NCI-H1105 (cell line): ENCODE measurements at regions not wholly inside any gene's neighbourhood (a gene's known extent, or its start where the extent isn't known, plus 50 kb on each side); places are given as distances from the start of the nearest gene placed in this dataset.
"Not testable (repeated sequence)": the region's sequence is repeated elsewhere in the genome, so short reads cannot be mapped to it uniquely, and the experiment has no call there.

ENCODE experiments used
- DNase-seq: peaks from one replicate; lab custom pipeline; 2025; lab: John Stamatoyannopoulos, UW

- DNase-seq = no peak
Observed at GRCh38 chr6:74181471-74181870, 485.5 kb downstream of the CD109 start.

GRCh38 chr6:74177506-74177905 is 481.5 kb downstream of the CD109 start:
- no peak for DNase-seq

GRCh38 chr6:74170550-74170949 is 474.5 kb downstream of the CD109 start:
- DNase-seq = not testable (repeated sequence)

GRCh38 chr6:74170118-74170517 is 474.1 kb downstream of the CD109 start:
- no peak for DNase-seq

GRCh38 chr6:74167976-74168375 is 472.0 kb downstream of the CD109 start:
- no peak for DNase-seq

- no peak for DNase-seq
Observed at GRCh38 chr6:74167511-74167910, 471.5 kb downstream of the CD109 start.

- no peak for DNase-seq
Observed at GRCh38 chr6:74166849-74167248, 470.8 kb downstream of the CD109 start.

- DNase-seq = no peak
Observed at GRCh38 chr6:74161380-74161779, 465.4 kb downstream of the CD109 start.

GRCh38 chr6:74152096-74152675 is 456.2 kb downstream of the CD109 start:
- no peak for DNase-seq

- DNase-seq = no peak
Observed at GRCh38 chr6:74145931-74146330, 449.9 kb downstream of the CD109 start.

GRCh38 chr6:74137911-74138310 is 441.9 kb downstream of the CD109 start:
- DNase-seq = no peak

GRCh38 chr6:74134327-74134726 is 438.3 kb downstream of the CD109 start:
- no peak for DNase-seq

- DNase-seq = no peak
Observed at GRCh38 chr6:74133073-74133472, 437.1 kb downstream of the CD109 start.

- DNase-seq = no peak
Observed at GRCh38 chr6:74130641-74131040, 434.6 kb downstream of the CD109 start.

GRCh38 chr6:74128536-74128935 is 432.5 kb downstream of the CD109 start:
- no peak for DNase-seq

GRCh38 chr6:74117113-74117512 is 421.1 kb downstream of the CD109 start:
- no peak for DNase-seq

GRCh38 chr6:74115674-74116073 is 419.7 kb downstream of the CD109 start:
- no peak for DNase-seq

- DNase-seq = no peak
Observed at GRCh38 chr6:74114428-74114827, 418.4 kb downstream of the CD109 start.

- no peak for DNase-seq
Observed at GRCh38 chr6:74113901-74114300, 417.9 kb downstream of the CD109 start.

- DNase-seq = no peak
Observed at GRCh38 chr6:74103417-74103816, 407.4 kb downstream of the CD109 start.

GRCh38 chr6:74100719-74101287 is 404.8 kb downstream of the CD109 start:
- DNase-seq = no peak

GRCh38 chr6:74096329-74096728 is 400.3 kb downstream of the CD109 start:
- DNase-seq = no peak

GRCh38 chr6:74093361-74093760 is 397.4 kb downstream of the CD109 start:
- no peak for DNase-seq

GRCh38 chr6:74091794-74092157 is 395.8 kb downstream of the CD109 start:
- no peak for DNase-seq
